IPS DF 19.7 (cell line): ENCODE measurements at regions not wholly inside any gene's neighbourhood (a gene's known extent, or its start where the extent isn't known, plus 50 kb on each side); places are given as distances from the start of the nearest gene placed in this dataset.

Source experiments
- DNase-seq: peaks from one replicate; pipeline ENCODE4 v3.0.0-alpha.2; 2013; ENCODE audit warnings: low read depth, low spot score

- DNase-seq = no peak
Measured at GRCh38 chr6:159480471-159480870, 212.6 kb downstream of the SOD2 start.

DNA sequence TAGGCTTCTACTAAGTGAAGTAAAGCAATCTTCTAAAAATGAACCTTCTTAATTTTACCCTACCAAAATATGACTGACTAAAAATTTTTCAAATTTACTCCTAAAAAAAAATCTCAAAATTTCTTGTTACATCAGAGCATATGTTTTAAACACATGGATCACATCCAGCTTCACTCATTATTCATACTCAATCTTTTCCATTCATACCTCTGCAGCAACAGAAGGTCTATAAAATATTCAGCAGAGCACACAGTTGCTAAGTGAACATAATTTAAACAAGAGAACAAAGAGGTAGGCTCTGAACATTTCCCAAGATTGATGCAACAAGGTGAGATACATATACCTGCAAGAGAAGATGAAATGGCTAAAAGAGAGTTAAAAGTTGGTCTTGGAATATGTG lies 213.9 kb downstream of the SOD2 start:
- DNase-seq = no peak

DNA sequence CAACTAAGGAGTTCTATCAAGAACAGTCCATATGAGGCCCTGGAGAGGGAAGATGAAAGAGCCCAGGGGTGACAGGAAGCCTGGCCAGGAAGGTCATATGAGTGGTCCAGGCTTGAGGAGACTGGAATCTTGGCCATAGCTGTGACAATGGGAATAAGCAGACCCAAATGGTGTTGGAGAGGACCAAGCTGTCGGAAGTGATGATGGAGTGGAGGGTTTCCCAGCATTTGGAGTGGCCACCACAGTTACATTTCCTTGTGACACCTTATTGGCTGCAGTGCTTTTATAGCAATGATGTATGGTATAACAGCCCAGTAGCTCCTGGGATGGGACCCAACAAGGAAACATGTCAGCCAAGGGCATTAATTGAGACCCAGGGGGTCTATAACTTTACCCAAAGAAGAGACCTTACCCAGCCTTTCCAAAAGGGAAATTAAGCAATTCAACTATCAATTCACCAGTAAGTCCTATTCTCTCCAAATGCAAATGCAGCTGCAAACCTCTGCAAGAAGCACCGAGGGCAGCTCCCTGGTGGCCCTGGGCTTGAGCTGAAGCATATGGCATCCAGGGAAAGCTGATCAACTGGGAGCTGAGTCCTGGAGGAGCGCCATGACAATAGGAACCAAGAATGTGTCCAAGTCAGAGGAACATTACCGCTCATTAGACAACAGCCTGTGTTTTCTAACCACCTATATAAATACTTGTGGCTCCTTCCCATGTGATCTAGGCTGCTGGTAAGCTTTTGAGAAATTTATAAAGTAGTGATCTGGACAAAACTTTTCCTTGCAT lies 219.4 kb downstream of the SOD2 start:
- no peak for DNase-seq

GRCh38 chr6:159470397-159470796 lies 222.6 kb downstream of the SOD2 start:
- DNase-seq = no peak

DNA sequence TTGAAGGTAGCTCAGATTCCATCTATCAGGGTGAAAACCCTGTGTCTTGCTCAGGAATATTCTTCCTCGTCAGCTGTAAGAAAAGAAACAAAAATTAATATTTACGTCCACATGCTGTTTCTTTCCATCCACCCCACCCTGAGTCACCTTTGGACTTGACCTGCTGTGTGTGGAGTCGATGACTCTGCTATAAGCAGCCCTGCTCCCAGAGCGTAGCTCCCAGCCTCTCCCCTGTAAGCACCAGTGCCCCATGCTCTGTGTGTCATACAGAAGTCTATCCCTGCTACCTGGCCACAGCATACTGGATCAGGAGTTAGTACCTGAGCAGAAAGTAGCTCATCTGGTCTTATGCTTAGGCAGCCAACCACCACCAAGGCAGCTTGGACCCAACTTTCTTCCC lies 223.6 kb downstream of the SOD2 start:
- DNase-seq = no peak

DNA sequence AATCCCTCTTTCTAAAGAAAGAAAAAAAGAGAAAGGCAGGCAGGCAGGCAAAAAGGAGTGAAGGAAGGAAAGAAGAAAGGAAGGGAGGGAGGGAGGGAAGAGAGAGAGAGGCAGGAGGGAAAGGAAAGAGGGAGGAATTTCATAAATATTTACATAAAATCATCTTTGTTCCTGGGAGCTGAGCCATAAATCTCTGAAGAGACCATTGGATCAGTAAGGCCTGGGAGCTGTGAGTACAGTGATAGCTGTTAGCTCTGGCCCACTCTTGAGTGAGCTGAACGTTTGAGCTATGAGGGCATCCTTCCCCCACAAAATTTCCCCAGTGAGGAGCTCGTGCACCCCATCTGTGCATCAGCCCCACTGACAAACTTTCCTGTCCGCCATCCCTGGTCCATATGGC lies 224.0 kb downstream of the SOD2 start:
- no peak for DNase-seq

DNA sequence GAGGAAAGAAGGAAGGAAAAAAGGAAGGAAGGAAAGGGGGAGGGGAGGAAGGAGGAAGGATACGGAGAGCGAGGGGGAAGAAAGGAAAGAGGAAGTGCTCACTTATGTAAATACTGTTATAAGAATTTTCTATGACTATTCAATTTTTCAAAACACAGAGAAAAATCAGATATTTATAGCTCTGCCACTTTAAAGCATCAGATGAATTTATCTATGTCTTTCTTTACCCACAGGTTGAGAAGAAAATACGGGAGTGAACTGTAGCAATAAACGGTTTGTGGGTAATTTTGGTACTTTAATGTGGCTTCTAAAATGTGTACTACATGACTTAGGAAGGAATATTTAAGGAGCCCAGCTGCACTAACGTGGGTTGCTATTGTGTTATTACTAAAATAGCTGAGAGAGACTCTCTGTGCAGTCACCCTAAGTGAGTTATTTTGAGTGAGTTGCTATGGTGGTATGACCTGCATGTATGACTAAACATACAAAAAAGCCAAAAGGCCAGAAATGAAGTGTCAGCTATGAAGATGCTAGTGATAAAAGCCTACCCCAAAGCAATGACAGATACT lies 225.5 kb downstream of the SOD2 start:
- no peak for DNase-seq

- DNase-seq = no peak
Measured at GRCh38 chr6:159466926-159467325, 226.1 kb downstream of the SOD2 start.

GRCh38 chr6:159464816-159465215 lies 228.2 kb downstream of the SOD2 start:
- no peak for DNase-seq

DNA sequence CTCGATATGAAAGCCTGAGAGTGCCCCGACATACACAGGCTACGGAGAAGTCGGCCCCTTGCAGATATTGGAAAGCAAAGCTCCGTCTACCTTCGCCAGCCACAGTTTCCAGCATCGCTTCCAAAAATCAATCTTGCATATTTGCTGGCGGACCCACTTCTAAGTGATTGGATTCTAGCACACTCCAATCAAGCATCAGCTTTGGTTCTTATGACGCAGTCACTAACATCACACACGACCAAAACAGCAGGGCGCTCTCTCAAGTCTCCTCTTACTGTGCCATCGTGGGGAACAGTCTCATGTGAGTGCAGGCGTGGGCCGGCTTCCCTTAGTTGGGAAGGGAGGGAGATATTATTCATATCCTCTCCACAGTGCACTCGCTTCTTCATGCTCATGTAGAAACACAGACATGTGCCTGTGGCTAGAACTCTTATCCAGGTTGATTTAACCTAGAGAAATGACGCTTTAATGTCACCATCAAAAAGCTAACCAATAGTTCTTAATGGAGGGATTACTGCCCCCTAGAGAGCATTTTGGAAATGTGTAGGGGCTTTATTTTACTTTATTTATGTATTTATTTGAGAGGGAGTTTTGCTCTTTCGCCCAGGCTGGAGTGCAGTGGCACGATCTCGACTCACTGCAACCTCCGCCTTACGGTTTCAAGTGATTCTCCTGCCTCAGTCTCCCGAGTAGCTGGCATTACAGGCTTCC lies 229.8 kb downstream of the SOD2 start:
- no peak for DNase-seq

- DNase-seq = no peak
Measured at GRCh38 chr6:159462431-159462830, 230.6 kb downstream of the SOD2 start.

GRCh38 chr6:159461998-159462397 lies 231.0 kb downstream of the SOD2 start:
- no peak for DNase-seq

GRCh38 chr6:159461266-159461665 lies 231.8 kb downstream of the SOD2 start:
- no peak for DNase-seq

DNA sequence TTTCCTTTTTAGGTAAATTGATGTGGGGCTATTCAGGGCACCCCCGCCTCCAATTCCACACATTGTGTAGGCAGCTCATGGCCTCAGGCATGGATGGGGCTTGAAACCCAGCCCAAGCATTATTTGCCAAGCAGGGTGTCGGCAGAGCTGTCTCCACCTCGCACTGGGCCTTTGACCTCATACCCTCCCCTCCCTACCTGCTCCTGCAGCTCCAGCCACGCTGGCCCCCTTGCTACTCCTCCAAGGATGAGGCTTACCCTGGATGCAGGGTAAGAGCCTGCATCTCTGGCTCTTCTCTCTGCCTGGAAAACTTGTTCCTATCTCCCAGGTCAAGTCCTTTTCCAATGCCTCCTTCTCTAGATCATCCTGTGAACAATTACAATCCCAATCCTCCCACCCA lies 232.6 kb downstream of the SOD2 start:
- no peak for DNase-seq

DNA sequence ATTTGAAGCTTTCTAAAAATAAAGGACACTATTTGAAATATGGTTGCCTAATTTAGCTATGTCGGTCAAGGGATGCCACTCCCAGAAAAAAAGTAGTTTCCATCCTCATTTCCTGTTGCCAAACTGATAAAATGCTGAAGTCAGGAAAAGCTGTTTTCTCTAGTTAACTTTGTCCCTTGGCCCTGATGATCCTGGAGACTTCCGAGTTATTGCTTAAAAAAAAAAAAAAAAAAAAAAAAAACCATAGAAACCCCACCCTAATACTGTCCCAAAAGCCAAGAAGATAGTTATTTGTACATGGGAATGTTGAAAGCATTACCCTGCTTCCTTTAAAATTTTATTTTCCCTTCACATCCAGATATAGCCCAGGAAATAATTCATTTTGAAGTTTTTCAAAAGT lies 236.7 kb downstream of the SOD2 start:
- no peak for DNase-seq

DNA sequence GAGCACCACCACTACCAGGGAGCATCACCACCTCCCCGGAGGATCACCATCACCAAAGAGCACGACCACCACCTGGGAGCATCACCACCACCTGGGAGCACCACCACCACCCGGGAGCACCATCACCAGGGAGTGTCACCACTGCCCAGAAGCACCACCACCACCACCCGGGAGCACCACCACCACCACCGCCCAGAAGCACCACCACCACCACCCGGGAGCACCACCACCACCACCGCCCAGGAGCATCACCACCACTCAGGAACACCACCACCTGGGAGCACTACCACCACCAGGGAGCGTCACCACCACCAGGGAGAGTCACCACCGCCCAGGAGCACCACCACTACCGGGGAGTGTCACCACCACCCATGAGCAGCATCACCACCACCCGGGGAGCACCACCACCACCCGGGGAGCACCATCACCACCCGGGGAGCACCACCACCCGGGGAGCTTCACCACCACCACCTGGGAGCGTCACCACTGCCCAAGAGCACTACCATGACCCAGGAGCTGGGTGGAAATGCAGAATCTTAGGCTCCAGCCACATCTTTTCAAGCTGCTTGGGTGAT lies 237.3 kb downstream of the SOD2 start:
- no peak for DNase-seq

DNA sequence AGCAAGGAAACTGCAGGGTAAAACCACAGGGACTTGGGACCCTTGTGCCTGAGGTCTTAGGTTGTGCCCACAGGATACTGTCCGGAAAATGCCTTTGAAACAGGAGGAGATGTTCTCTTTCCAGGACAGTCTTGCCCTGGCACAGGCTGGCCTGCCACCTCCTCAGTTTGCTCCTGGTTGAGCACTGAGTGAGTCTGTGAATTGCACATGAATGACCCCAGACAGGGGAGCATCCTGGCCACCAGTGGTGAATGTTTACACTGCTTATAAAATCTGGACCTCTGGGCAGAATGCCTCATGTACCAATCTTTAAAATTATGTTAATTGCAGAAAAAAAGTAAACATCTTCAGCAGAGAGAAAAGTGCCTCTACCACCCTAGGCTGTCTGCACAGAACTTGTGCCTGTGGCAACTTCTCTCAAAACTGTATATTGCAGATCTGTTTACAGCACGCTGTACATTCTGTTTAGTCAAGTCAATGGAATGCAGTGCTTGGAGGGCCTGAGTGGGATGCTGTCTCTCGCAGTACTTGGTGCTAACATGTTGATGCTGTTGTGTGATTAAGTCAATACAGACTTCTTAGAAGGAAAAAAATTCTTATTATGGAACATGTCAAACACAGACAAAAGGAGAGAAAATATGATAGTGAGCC lies 242.1 kb downstream of the SOD2 start:
- DNase-seq = no peak

DNA sequence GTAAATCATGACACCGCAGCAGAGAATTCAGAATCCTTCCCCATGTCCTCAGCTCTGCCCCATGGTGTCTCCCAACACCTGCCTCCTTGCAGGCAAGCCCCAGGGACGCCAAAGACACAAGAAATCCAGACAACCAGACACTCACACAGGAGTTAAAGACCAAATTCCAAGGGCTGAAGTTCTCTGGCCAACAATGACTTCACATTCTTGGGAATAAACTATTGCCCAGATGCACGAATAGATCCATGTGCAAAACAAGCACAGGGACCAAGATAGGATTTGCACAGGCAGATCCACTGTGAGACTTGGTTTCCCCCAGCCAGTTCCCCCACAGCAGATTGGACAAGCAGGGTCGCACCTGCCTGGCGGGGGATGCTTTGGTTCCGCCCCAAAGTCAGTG lies 246.7 kb downstream of the SOD2 start:
- DNase-seq = no peak

DNA sequence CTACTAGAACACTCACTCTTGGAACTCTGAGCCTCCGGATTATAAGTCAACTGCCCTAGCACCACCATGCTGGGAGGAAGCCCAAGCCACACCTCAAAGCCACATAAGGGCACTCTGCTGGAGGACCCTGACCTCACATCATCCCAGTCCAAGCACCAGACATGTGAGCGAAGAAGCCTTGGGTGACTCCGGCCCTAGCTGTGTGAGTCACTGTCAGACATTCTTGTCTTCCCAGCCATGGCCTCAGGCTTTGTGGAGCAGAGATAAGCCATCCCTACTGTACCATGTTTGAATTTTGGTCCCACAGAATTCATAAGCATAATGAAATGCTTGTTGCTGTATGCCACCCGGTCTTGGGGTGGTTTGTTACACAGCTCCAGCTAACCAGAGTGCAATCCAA lies 247.7 kb downstream of the SOD2 start:
- no peak for DNase-seq

- no peak for DNase-seq
Measured at GRCh38 chr6:159444056-159444760, 248.8 kb downstream of the SOD2 start.

- no peak for DNase-seq
Measured at GRCh38 chr6:159443417-159443920, 249.6 kb downstream of the SOD2 start.

- DNase-seq = no peak
Measured at GRCh38 chr6:159441704-159441981, 251.4 kb downstream of the SOD2 start.
